ENCODE measurements at regions not wholly inside any gene's neighbourhood (a gene's known extent, or its start where the extent isn't known, plus 50 kb on each side); places are given as distances from the start of the nearest gene placed in this dataset.

DNA sequence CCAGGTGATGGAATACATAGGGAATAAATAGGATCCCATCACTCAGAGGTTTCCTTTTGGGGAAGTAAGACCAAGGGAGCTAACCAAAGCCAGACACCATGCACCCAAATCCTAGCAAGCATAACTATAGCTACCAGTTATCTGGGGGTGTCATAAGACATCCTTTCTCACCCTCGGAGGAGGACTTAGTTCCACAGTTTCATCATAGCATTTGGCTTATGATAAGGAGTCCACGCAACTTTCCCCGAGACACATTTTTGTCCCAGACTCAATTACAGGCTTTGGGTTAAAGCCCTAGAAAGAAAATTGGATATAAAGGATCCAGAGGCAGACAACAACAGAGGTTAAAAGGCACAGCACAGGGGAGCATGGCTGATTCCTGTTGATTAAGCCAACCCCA lies 442.9 kb downstream of the HTR7 start:
- no peak for DNase-seq
- H3K27me3 ChIP-seq (ENCODE audit: insufficient read depth in 3 of 3, low read length in 2 of 3), result no peaks in the 10 kb centered on the region
- no peaks in the 10 kb centered on the region for H3K36me3 ChIP-seq (ENCODE audit: insufficient read depth in 1 of 2, low read depth in 1 of 2)
- TF ChIP-seq, protein P1, sequence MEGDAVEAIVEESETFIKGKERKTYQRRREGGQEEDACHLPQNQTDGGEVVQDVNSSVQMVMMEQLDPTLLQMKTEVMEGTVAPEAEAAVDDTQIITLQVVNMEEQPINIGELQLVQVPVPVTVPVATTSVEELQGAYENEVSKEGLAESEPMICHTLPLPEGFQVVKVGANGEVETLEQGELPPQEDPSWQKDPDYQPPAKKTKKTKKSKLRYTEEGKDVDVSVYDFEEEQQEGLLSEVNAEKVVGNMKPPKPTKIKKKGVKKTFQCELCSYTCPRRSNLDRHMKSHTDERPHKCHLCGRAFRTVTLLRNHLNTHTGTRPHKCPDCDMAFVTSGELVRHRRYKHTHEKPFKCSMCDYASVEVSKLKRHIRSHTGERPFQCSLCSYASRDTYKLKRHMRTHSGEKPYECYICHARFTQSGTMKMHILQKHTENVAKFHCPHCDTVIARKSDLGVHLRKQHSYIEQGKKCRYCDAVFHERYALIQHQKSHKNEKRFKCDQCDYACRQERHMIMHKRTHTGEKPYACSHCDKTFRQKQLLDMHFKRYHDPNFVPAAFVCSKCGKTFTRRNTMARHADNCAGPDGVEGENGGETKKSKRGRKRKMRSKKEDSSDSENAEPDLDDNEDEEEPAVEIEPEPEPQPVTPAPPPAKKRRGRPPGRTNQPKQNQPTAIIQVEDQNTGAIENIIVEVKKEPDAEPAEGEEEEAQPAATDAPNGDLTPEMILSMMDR (IDR thresholded peaks at IDR 0.05), result no peak
- H3K27ac ChIP-seq, result no peak overlapping the region
- no peak overlapping the region for H3K4me3 ChIP-seq
- no peaks in the 10 kb centered on the region for H3K9me3 ChIP-seq
- H3K4me1 ChIP-seq, result no peaks in the 10 kb centered on the region
- ATAC-seq, result no peak
- intact Hi-C loops (cut with DNase I), result loop anchor here in 1 of 2 donors (10.0 kb wide), 1 partner anchor 1900 kb away; no protein-coding TSS in a partner anchor
- 87 to 92% (median 91%) methylated on average over 3 of the region's 3 CpGs for WGBS, 3 donors

DNA sequence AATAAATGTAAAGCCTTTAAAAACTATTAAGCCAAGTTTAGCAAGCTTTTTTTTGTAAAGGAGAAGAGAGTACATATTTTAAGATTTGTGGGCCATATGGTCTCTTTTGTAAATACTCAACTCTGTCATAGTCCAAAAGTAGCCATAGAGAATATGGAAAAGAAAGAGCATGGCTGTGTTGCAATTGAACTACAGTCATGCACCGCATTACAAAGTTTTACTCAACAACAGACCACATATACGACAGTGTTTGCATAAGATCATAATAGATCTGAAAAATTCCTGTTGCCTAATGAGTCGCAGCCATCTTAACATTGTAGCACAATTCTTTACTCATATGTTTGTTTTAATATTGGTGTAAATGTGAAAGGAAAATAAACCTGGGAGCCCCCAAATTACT lies 440.8 kb downstream of the HTR7 start:
- no peak for ATAC-seq
- intact Hi-C loops (cut with DNase I), result loop anchor here in 1 of 2 donors (10.0 kb wide), 1 partner anchor 1898 kb away; no protein-coding TSS in a partner anchor
- Histone ChIP-seq H3K9me3 (no peaks in the 10 kb centered on the region), H3K36me3 (ENCODE audit: insufficient read depth in 1 of 2, low read depth in 1 of 2) (no peaks in the 10 kb centered on the region), H3K4me1 (no peaks in the 10 kb centered on the region), H3K27me3 (ENCODE audit: insufficient read depth in 3 of 3, low read length in 2 of 3) (no peaks in the 10 kb centered on the region), H3K4me3 (no peak overlapping the region), H3K27ac (no peak overlapping the region)
- 58 to 62% (median 61%) methylated on average over 3 of the region's 3 CpGs for WGBS, 3 donors
- no peak for DNase-seq
- TF ChIP-seq, protein P1 (IDR thresholded peaks at IDR 0.05), result no peak

DNA sequence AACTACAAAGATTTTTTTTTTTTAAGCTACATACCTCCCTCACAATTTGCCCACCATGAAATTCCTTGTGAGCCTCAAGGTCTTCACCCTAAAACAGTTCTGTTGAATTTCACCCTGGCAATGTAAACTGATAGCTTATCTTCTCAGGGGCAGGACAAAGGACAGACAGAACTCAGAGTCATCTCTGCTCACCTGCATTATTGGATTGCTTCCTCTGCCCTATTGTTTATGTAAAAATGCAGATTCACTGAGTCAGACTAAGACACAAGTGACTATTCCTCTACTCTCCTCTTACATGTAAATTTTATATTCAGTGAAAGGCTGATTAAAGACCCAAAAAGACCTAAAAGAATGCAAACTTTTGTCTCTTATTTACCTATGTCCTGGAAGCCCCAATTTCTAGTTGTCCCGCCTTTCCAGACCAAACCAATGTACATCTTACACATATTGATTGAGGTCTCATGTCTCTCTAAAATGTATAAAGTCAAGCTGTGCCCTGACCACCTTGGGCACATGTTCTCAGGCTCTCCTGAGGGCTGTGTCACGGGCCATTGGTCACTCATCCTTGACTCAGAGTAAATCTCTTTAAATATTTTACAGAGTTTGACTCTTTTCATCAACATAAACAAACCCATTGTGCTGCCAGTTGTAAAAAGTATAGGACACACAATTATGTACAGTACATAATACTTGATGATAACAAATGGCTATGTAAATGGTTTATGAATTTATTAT lies 440.2 kb downstream of the HTR7 start:
- Histone ChIP-seq H3K9me3 (no peaks in the 10 kb centered on the region), H3K27ac (no peak overlapping the region), H3K36me3 (ENCODE audit: insufficient read depth in 1 of 2, low read depth in 1 of 2) (no peaks in the 10 kb centered on the region), H3K4me3 (no peak overlapping the region), H3K27me3 (ENCODE audit: insufficient read depth in 3 of 3, low read length in 2 of 3) (no peaks in the 10 kb centered on the region), H3K4me1 (no peaks in the 10 kb centered on the region)
- no peak for DNase-seq
- intact Hi-C loops (cut with DNase I), result loop anchor here in 1 of 2 donors (10.0 kb wide), 1 partner anchor 1897 kb away; no protein-coding TSS in a partner anchor
- TF ChIP-seq, protein P1 (IDR thresholded peaks at IDR 0.05), result no peak
- 64 to 76% (median 65%) methylated on average over 2 of the region's 2 CpGs for WGBS, 3 donors
- no peak for ATAC-seq

DNA sequence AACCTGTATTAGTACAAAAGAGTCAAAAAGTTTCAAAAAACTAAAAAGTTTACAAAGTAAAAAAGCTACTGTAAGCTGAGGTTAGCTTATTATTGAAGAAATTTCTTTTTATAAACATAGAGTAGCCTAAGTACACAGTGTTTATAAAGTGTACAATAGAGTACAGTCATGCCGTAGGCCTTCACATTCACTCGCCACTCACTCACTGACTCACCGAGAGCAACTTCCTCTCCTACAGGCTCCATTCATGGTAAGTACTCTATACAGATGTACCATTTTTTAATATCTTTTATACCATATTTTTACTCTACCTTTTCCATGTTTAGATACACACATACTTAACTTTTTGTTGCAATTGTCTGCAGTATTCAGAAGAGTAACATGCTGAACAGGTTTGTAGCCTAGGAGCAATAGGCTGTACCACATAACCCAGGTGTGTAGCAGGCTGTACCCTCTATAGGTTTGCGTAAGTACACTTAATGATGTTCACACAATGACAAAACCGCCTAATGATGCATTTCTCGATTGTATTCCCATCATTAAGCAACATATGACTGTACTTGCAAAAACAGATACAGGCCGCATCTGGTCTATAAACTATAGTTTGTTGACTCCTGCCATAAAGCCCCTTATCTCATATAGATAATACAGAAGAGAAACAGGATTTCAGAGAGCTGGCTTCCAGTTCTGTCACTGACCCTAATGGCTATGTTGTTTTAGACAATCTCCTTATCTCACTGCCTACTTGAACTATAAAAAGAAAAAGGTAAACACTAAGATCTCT lies 438.8 kb downstream of the HTR7 start:
- ATAC-seq (no peak), DNase-seq (no peak)
- TF ChIP-seq, protein P1 (IDR thresholded peaks at IDR 0.05), result no peak
- intact Hi-C loops (cut with DNase I), result loop anchor here in 1 of 2 donors (10.0 kb wide), 1 partner anchor 1896 kb away; no protein-coding TSS in a partner anchor
- H3K27me3 ChIP-seq (ENCODE audit: insufficient read depth in 3 of 3, low read length in 2 of 3), result no peaks in the 10 kb centered on the region
- H3K4me1 ChIP-seq, result no peaks in the 10 kb centered on the region
- no peaks in the 10 kb centered on the region for H3K9me3 ChIP-seq
- no peaks in the 10 kb centered on the region for H3K36me3 ChIP-seq (ENCODE audit: insufficient read depth in 1 of 2, low read depth in 1 of 2)
- H3K4me3 ChIP-seq, result no peak overlapping the region
- no peak overlapping the region for H3K27ac ChIP-seq
- 91 to 95% (median 92%) methylated on average over 7 of the region's 7 CpGs for WGBS, 3 donors
